8988T (cell line): ENCODE measurements at regions not wholly inside any gene's neighbourhood (a gene's known extent, or its start where the extent isn't known, plus 50 kb on each side); places are given as distances from the start of the nearest gene placed in this dataset.

Source experiments
- DNase-seq: peaks from one replicate; pipeline ENCODE4 v3.0.0; 2011

- no peak for DNase-seq
These were observed 297.3 kb upstream of the USP24 start for GRCh38 chr1:55512466-55512865.

DNA sequence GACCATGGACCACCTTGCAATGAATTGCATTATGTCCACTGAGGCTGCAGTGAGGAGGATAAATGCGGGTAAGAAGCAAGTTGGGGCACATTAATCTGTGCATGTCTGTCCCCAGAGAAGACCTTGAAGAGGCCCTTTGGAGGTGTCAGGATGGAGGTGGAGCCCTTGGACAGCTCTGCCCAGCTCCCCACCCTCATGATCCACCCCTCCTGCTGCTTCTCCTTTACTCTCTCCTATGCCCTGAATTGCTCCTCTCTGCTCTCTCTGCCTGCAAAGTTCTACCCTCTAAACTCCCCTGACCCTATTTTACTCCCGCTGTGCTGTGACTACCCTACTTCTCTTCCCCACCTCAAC lies 292.4 kb upstream of the USP24 start:
- no peak for DNase-seq

DNA sequence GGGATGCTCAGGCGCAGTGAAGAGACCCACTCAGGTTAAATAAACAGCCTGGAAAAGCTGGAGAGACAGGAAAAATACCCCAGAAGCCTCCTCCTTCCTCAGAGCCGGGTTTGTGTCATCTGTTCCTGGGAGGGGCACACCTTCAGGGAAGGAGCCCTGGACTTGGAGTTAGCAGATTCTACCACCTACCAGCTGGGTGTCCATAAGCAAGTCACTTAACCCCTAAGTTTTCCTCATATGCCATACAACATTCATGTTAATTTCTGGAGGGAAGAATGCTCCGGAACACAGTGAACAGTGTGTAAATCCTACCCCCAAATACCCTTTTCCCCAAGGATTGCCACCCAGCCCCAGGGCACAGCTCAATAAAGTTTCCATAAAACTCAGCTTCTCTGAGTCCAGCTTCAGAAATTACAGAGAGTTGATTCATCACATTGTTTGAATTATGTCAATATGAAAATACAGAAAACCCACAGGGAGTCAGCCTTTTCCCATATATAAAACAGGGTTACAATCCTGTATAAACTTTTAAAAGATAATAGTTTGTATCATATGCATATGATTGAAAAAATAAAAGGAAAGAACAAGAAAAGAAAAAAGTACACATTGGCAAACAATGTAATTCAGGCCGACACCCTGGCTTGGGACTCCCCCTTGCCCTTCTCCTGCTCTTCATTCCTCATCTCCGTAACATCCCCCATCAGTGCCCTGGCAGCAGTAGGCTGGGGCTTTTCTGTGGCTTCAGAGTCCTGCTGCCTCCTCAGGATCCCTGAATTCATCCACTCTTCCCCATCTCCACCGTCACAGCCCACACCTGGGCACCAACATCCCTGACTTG lies 291.8 kb upstream of the USP24 start:
- no peak for DNase-seq

DNA sequence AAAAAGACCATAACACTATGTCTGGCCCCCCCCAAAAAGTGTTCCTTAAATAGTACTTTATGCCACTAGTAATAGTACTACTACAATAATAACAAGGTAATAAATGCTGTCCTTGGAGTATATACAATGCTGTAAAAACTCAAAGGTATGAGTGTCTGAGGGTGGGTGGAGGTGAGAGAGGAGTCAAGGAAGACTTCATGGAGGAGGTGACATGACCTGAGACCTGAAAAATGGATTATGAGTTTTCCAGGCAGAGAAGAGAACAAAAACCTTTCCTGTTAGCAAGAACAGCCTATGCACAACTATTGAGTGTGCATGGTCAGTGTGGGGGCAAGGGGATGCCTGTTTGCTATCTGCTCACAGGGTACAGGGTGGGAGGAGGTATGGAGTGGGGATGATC lies 290.2 kb upstream of the USP24 start:
- no peak for DNase-seq

GRCh38 chr1:55504306-55504731 lies 289.2 kb upstream of the USP24 start:
- no peak for DNase-seq

DNA sequence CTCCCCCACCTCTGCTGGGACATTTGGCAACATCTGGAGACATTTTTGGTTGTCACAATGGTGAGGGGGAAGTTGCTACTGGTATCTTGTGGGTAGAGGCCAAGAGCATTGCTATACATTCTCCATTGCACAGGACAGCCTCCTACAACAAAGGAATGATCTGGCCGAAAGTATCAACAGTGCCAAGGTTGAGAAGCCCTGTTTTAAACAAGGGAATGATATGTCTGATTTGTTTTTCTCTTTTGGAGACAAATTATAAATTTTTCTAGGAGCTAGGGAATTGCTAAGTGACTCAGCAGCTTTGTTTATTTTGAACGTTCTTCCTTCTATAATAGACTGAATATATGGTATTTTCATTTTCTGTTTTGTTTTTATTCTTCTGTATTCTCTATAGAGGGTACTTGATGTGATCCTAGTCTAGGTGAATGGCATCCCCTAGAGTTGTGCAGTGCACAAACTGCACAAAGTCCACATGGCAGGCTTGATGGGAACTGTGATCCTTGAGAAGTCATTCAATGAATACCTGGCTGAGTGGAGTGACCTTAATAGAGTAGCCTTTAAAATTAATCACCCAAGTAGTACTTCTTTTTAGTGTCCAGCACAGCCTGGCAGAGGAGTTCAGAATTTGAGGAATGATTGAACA lies 288.6 kb upstream of the USP24 start:
- DNase-seq, result no peak

DNA sequence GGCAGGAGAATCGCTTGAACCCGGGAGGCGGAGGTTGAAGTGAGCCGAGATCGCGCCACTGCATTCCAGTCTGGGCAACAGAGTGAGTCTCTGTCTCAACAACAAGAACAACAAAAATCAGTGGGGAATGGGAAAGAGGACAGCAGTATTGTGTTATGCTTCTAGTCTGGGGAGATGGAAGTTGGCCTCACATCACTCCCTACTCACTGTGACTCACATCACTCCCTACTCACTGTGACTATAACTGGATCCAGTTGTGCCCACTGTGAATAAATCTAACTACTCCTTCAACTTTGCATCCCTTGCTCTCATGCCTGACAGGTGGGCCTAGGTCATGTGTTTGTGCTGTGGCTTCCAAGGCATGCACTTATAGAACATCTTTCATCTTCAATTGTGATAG lies 285.4 kb upstream of the USP24 start:
- no peak for DNase-seq

DNA sequence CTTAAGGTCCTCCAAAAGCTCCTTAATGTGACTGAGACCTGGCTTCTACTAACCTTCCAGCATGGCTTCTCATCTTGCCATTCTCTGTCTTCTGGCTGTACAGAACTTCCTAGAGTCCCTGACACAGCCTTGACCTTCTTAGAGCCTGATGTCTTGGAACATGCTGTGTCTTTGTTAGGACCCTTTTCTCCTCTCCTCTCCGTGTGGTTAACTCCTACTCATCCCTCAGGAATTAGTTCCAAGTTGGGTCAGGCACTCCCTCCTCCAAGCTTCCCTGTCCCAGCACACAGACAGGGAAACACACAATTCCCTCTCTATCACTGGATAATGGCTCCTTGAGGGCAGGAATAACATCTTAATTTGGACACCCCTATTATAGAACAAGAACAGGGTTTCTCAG lies 275.4 kb upstream of the USP24 start:
- DNase-seq, result no peak

- no peak for DNase-seq
These were observed 269.0 kb upstream of the USP24 start for GRCh38 chr1:55484173-55484572.

DNA sequence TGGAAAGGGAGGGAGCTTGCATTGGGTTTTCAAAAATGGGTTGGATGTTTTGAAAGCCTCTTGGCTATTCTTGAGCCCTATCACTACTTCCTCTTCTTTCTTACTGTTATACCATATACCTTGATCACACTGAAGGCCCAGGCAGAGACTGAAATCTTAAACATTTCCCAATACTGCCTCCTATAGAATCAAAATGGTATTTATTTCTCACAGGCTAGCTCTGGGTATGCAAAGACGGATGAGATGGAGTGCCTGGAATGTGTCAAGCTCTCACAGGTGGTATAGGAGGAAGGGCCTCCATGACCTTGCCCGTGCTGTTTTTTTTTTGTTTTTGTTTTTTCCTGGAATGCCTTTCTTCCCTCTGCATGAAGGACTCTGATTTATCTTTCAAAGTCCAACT lies 268.4 kb upstream of the USP24 start:
- no peak for DNase-seq

DNA sequence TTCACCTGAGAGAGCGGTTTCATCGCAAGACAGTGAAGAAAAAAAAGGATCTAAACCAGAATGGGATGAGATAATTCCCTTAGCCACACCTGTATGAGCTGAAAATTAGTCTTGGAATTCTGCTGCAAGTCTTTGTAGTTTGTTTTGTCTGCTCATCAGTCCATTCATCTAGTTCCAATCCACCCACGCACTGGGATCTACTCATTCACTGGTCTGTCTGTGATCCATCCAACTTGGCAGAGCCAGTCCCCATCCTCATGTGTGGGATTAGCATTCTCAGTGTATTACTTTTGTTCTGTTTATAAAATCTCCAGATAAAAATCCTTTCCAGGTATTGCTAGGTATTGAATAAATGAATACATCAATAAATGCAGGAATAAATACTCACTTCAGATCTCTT lies 266.5 kb upstream of the USP24 start:
- DNase-seq, result no peak

DNA sequence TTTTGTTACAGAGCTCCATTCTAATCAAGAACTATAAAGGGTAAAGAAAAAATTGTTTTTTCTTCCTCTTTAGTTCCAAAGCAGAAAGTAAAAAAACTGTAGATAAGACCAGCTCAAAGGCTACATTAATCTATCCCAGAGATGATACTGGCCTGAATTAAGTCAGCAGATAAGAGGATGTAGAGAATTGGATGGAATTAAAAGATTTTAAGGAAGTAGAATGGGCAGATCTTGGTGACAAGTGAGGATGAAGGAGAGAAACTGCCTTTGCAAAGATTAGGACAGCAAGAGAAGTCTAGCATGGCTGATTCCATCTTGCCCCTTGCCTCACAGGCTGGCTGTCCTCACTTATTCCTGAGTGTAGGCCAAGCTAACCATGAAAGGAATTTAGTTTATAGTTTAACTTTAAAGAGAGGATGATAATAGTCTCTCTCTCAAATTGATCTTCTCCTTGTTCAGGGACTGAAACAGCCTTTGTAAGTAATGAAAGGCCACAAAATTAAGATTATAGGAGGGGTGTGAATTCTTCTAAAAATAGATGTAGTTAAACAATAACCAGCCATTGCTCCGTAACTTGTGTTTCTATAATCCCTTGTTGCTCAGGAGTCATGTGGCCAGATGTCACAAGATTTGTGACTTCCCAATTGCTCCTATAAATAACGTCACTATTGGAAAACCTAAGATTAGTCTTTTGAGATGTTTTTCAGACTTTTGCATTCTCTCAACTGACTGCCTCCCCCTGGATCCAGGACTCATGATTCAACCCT lies 265.0 kb upstream of the USP24 start:
- DNase-seq, result no peak

- no peak for DNase-seq
These were observed 263.6 kb upstream of the USP24 start for GRCh38 chr1:55478742-55479141.

DNA sequence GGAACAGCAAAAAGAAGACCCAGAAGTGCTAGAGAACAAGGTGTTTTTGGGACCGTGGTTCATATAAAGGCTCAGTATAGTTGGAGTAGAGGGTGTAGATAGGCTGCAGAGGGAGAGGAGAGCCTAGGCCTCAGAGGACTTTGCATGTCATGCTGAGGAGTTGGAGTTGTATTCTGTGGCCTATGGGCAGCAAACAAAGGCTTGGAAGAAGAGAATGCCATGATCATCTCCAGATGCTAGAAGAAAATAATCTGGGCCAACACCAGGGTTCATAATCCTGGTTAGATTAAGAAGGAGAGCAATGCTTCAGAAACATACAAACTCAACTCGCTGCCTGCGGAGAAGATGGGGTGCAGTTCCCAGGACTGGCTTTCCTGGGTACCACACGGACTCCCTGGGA lies 262.8 kb upstream of the USP24 start:
- no peak for DNase-seq

DNA sequence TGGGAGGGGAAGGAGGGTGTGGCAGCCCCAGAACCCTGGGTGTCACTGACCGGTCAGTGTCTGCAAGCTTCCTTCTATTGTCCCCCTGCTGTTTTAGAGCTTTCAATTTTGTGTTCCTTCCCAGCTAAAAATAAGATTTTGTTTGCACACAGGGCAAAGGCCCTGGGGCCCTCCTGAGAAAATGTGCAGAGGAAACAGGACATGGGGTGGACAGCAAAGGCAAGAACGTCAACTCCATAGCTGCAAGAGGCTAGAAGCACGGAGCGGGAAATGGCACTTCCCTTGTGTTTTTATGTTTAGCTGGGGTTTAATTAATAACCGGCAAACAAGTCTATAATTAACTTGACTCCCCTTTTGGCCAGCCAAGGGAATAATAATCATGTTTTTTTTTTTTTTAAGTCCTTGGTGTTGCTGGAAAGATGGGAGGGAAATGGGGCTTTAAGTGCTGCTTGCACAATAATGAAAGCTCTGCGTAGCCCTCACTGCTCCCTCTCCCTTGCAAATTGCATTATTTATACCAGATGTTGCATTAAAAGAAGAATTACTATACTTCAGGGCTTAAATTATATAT lies 261.4 kb upstream of the USP24 start:
- no peak for DNase-seq

DNA sequence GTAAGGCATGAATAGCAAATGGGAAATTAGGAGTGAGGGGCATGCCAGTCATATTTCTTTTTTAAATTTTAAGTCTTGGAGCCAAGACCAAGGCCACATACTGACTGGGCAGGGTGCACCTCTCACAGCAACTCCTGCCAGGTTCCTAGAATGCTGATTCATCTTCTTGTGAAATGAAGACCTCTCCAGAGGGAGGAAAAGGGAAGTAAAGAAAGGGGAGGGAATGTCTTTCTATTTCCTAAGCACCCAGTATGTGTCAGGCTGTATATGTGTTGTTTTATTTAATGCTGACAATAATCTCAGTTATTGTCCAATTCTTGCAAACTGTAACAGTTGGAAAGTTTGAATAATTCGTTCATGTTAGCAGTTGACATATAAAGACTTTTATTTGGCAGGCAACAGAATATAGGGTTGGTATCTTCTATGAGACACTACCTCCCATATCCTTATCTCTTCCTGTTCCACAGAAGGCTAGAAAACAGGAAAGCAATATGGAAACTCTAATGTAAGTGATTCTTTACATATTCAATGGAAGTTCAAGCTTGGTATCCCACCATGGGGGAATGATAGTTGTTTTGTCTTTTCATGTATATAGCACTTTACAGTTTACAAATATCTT lies 259.1 kb upstream of the USP24 start:
- DNase-seq, result no peak

- no peak for DNase-seq
These were observed 258.5 kb upstream of the USP24 start for GRCh38 chr1:55473661-55474060.

- DNase-seq, result no peak
These were observed 257.6 kb upstream of the USP24 start for GRCh38 chr1:55472784-55473183.

DNA sequence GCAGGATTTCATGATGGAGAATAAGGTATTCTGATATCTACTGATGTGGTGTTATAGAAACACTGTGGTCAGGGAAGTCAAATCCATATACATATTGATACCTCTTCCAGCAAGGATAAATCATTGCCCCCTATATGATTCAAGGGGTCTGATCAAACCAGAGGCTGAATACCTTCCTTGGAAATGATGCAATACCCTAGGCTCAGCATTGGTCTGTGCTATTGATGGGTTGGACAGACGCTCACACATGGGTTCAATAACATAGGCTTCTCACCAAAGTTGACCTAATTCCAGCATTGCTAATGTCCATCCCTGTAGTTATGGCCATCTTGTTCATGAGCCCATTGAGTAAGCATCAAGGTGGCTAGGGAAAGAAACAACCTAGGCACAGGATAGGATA lies 257.0 kb upstream of the USP24 start:
- no peak for DNase-seq

DNA sequence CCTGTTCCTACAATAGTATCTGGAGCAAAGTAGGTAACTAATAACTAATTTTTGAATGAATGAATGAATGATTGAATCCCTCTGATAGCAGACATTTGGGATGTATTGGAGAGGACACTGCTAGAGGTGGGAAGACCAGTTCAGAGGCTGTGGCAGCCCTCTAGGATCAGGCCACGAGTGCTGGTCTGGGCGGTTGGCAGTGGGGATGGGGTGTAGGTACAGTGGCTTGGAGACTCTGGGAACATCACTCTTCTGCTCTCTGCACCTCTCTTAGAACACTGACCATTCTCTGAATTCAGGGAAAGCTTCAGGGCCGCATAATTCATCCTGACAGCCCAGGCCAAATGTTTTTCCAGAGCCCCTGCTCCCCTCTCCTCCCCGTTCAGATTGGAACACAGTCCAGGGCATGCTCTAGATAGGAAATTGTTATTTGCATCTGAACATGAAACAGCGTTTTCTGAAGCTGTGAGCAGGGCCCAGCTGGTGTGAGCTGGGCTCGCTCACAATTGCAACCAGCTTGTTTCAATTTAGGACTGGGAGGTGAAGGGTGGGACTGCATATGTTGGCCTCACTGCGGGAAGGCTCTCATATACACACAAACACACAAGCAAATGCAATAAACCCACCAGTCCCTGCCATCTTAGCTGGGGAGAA lies 253.1 kb upstream of the USP24 start:
- no peak for DNase-seq

DNA sequence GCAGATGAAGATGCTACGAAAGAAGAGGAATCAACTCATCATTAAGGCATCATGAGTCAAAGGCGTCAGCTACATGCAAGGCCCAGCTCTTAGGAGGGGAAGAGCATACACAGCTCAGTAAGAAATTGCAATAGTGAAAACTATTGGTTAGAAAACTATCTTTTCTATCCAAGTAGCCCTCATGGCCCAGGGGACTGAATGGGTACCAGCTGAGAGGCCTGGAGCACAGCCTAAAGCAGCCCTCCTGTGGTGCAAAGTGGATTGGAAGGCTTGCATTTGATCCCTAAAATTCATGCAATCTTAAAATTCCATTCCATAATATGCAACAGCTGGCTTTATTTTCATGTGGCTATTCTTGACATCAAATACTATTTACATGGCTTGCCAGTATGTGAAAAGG lies 251.8 kb upstream of the USP24 start:
- no peak for DNase-seq

- DNase-seq, result no peak
These were observed 251.2 kb upstream of the USP24 start for GRCh38 chr1:55466373-55466772.

DNA sequence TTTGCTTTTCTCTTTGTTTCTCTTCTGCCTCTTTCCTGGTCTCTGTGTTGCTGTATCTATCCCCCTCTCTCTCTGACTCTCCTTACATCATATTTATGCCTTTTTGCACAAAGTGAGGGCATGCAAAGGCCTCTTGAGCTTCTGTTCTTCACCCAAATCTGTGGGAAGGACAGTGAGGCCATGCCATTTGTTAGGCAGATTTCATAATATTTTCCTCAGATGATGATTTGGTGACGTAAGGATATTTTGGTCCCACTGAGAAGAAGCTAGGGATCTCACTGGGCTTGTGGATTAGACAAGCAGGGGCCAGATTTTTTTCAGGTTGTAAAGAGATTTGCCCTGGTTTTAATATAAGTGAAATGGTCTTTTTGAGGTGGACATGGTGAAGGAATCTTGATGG lies 249.4 kb upstream of the USP24 start:
- no peak for DNase-seq
